HG02759 (cell line): ENCODE measurements at regions not wholly inside any gene's neighbourhood (a gene's known extent, or its start where the extent isn't known, plus 50 kb on each side); places are given as distances from the start of the nearest gene placed in this dataset.

Source experiments
- ATAC-seq: cut with Tn5 transposase; IDR thresholded peaks from one replicate; pipeline ENCODE4 v1.9.1; 2021; ENCODE audit warnings: mild to moderate bottlenecking, moderate library complexity; ENCODE audit not compliant: unreplicated experiment

GRCh38 chr2:103809941-103810441 is 1043.9 kb upstream of the POU3F3 start:
- ATAC-seq: no peak

- ATAC-seq: no peak
These were observed 1043.0 kb upstream of the POU3F3 start for GRCh38 chr2:103810875-103811274.

GRCh38 chr2:103814016-103814415 is 1039.9 kb upstream of the POU3F3 start:
- no peak for ATAC-seq

GRCh38 chr2:103815731-103816130 is 1038.2 kb upstream of the POU3F3 start:
- no peak for ATAC-seq

GRCh38 chr2:103817746-103818145 is 1036.2 kb upstream of the POU3F3 start:
- no peak for ATAC-seq

GRCh38 chr2:103818176-103818575 is 1035.7 kb upstream of the POU3F3 start:
- ATAC-seq: no peak

- no peak for ATAC-seq
These were observed 1034.3 kb upstream of the POU3F3 start for GRCh38 chr2:103819599-103819998.

GRCh38 chr2:103823847-103824246 is 1030.1 kb upstream of the POU3F3 start:
- ATAC-seq: no peak

- no peak for ATAC-seq
These were observed 1006.6 kb upstream of the POU3F3 start for GRCh38 chr2:103847276-103847675.

- ATAC-seq: no peak
These were observed 994.7 kb upstream of the POU3F3 start for GRCh38 chr2:103859238-103859637.

- no peak for ATAC-seq
These were observed 993.9 kb upstream of the POU3F3 start for GRCh38 chr2:103860016-103860415.

- no peak for ATAC-seq
These were observed 985.5 kb upstream of the POU3F3 start for GRCh38 chr2:103868396-103868795.

GRCh38 chr2:103873716-103874351 is 980.1 kb upstream of the POU3F3 start:
- ATAC-seq: no peak

- no peak for ATAC-seq
These were observed 978.8 kb upstream of the POU3F3 start for GRCh38 chr2:103875131-103875530.

- ATAC-seq: no peak
These were observed 978.4 kb upstream of the POU3F3 start for GRCh38 chr2:103875531-103875930.

GRCh38 chr2:103876611-103877010 is 977.3 kb upstream of the POU3F3 start:
- ATAC-seq: no peak

GRCh38 chr2:103879101-103879500 is 974.8 kb upstream of the POU3F3 start:
- no peak for ATAC-seq

- ATAC-seq: no peak
These were observed 973.7 kb upstream of the POU3F3 start for GRCh38 chr2:103880081-103880834.

GRCh38 chr2:103887625-103888024 is 966.3 kb upstream of the POU3F3 start:
- ATAC-seq: no peak

- ATAC-seq: no peak
These were observed 957.7 kb upstream of the POU3F3 start for GRCh38 chr2:103896182-103896581.

- no peak for ATAC-seq
These were observed 955.4 kb upstream of the POU3F3 start for GRCh38 chr2:103898561-103898960.

GRCh38 chr2:103902347-103902746 is 951.6 kb upstream of the POU3F3 start:
- no peak for ATAC-seq
